ENCODE measurements at regions not wholly inside any gene's neighbourhood (a gene's known extent, or its start where the extent isn't known, plus 50 kb on each side); places are given as distances from the start of the nearest gene placed in this dataset.

GRCh38 chr14:25899197-25899596 is 698.6 kb downstream of the NOVA1 start:
- no peaks in the 10 kb centered on the region for H3K36me3 ChIP-seq (replicated peaks; ENCODE audit: insufficient read depth, low read depth)
- 88% methylated on average over 1 of the region's 1 CpG for WGBS (ENCODE audit: low lambda C conversion rate, missing lambda C conversion rate)
- H3K79me2 ChIP-seq = no peaks in the 10 kb centered on the region
- H3K27ac ChIP-seq = no peak overlapping the region
- H3K9me2 ChIP-seq (replicated peaks; ENCODE audit: insufficient read depth) = no peaks in the 10 kb centered on the region
- H3K27me3 ChIP-seq = no peaks in the 10 kb centered on the region
- no peaks in the 10 kb centered on the region for H3K9me3 ChIP-seq (ENCODE audit: low read depth)
- H3K4me2 ChIP-seq = no peak overlapping the region
- H4K20me1 ChIP-seq (ENCODE audit: insufficient read depth, poor library complexity, severe bottlenecking) = no peaks in the 10 kb centered on the region
- no peaks in the 10 kb centered on the region for H3K4me1 ChIP-seq (ENCODE audit: insufficient read depth)
- no peak overlapping the region for H3K4me3 ChIP-seq
- TF ChIP-seq EZH2 (IDR thresholded peaks at IDR 0.05; ENCODE audit: borderline replicate concordance) (no peak), CTCF (IDR thresholded peaks at IDR 0.05; ENCODE audit: poor library complexity) (no peak), EZH2phosphoT487 (IDR thresholded peaks at IDR 0.05; ENCODE audit: low read depth, severe bottlenecking, unreplicated experiment) (no peak)
- DNase-seq (ENCODE audit: low spot score) = no peak
- no peak overlapping the region for H2AFZ ChIP-seq

- 50% methylated on average over 1 of the region's 1 CpG for WGBS (ENCODE audit: low lambda C conversion rate, missing lambda C conversion rate)
- H3K4me2 ChIP-seq = no peak overlapping the region
- H3K9me3 ChIP-seq (ENCODE audit: low read depth) = no peaks in the 10 kb centered on the region
- H3K27ac ChIP-seq = no peak overlapping the region
- no peaks in the 10 kb centered on the region for H4K20me1 ChIP-seq (ENCODE audit: insufficient read depth, poor library complexity, severe bottlenecking)
- no peaks in the 10 kb centered on the region for H3K79me2 ChIP-seq
- no peak for DNase-seq (ENCODE audit: low spot score)
- no peaks in the 10 kb centered on the region for H3K4me1 ChIP-seq (ENCODE audit: insufficient read depth)
- no peak for TF ChIP-seq EZH2 (IDR thresholded peaks at IDR 0.05; ENCODE audit: borderline replicate concordance)
- TF ChIP-seq CTCF (IDR thresholded peaks at IDR 0.05; ENCODE audit: poor library complexity) = no peak
- TF ChIP-seq EZH2phosphoT487 (IDR thresholded peaks at IDR 0.05; ENCODE audit: low read depth, severe bottlenecking, unreplicated experiment) = no peak
- no peaks in the 10 kb centered on the region for H3K27me3 ChIP-seq
- no peaks in the 10 kb centered on the region for H3K36me3 ChIP-seq (replicated peaks; ENCODE audit: insufficient read depth, low read depth)
- H2AFZ ChIP-seq = no peak overlapping the region
- H3K4me3 ChIP-seq = no peak overlapping the region
- no peaks in the 10 kb centered on the region for H3K9me2 ChIP-seq (replicated peaks; ENCODE audit: insufficient read depth)
These were observed 701.1 kb downstream of the NOVA1 start for GRCh38 chr14:25896777-25897176.

- no peak for TF ChIP-seq CTCF (IDR thresholded peaks at IDR 0.05; ENCODE audit: poor library complexity)
- TF ChIP-seq EZH2 (IDR thresholded peaks at IDR 0.05; ENCODE audit: borderline replicate concordance) = no peak
- TF ChIP-seq EZH2phosphoT487 (IDR thresholded peaks at IDR 0.05; ENCODE audit: low read depth, severe bottlenecking, unreplicated experiment) = no peak
- Histone ChIP-seq H3K9me2 (replicated peaks; ENCODE audit: insufficient read depth) (no peaks in the 10 kb centered on the region), H3K4me2 (no peak overlapping the region), H3K4me3 (no peak overlapping the region), H4K20me1 (ENCODE audit: insufficient read depth, poor library complexity, severe bottlenecking) (no peaks in the 10 kb centered on the region), H3K79me2 (no peaks in the 10 kb centered on the region), H3K27ac (no peak overlapping the region), H3K36me3 (replicated peaks; ENCODE audit: insufficient read depth, low read depth) (no peaks in the 10 kb centered on the region), H3K27me3 (no peaks in the 10 kb centered on the region), H3K4me1 (ENCODE audit: insufficient read depth) (no peaks in the 10 kb centered on the region), H3K9me3 (ENCODE audit: low read depth) (no peaks in the 10 kb centered on the region), H2AFZ (no peak overlapping the region)
- DNase-seq (ENCODE audit: low spot score) = no peak
- 90% methylated on average over 3 of the region's 3 CpGs for WGBS (ENCODE audit: low lambda C conversion rate, missing lambda C conversion rate)
These were observed 702.1 kb downstream of the NOVA1 start for GRCh38 chr14:25895740-25896139.

All from hepatocyte (in vitro differentiated cells).